Spleen (tissue), 11 donors: ENCODE measurements at regions not wholly inside any gene's neighbourhood (a gene's known extent, or its start where the extent isn't known, plus 50 kb on each side); places are given as distances from the start of the nearest gene placed in this dataset.

Experiments used
- DNase-seq: peaks from one replicate; pipeline ENCODE4 v3.0.0-alpha.2; 2020
- H3K27ac ChIP-seq, 8 donors: fragments of 200-600 bp; sonication (generic) in 7 of 8; 1 replicate in 4 of 8; 2 replicates in 4 of 8; pipeline versions ENCODE4 v1.5.0 to v1.8.0; 2016 to 2021; ENCODE audit warnings: inconsistent platforms in 4 of 8, mild to moderate bottlenecking in 4 of 8, moderate library complexity in 1 of 8
- H3K27me3 ChIP-seq, 7 donors: fragments of 200-600 bp; sonication (generic) in 6 of 7; replicated peaks in 1 of 7; 1 replicate in 4 of 7; 2 replicates in 3 of 7; pipeline versions ENCODE4 v1.5.0 to v1.8.0; 2016 to 2021; ENCODE audit warnings: inconsistent platforms in 3 of 7, mild to moderate bottlenecking in 1 of 7
- H3K36me3 ChIP-seq, 6 donors: fragments of 200-600 bp; sonication (generic) in 5 of 6; 1 replicate in 4 of 6; 2 replicates in 2 of 6; pipeline versions ENCODE4 v1.5.0 to v1.8.0; 2016 to 2021; ENCODE audit warnings: inconsistent platforms in 2 of 6
- H3K4me1 ChIP-seq, 6 donors: fragments of 200-600 bp; sonication (generic) in 5 of 6; 1 replicate in 3 of 6; 2 replicates in 3 of 6; pipeline versions ENCODE4 v1.5.0 to v1.8.0; 2016 to 2021; ENCODE audit warnings: inconsistent platforms in 3 of 6
- H3K4me3 ChIP-seq, 8 donors: fragments of 200-600 bp; sonication (generic) in 7 of 8; 1 replicate in 4 of 8; 2 replicates in 4 of 8; pipeline versions ENCODE4 v1.5.0 to v1.8.0; 2016 to 2021; ENCODE audit warnings: inconsistent platforms in 4 of 8, mild to moderate bottlenecking in 4 of 8, moderate library complexity in 2 of 8
- H3K9me3 ChIP-seq, 8 donors: fragments of 200-600 bp; sonication (generic) in 7 of 8; 1 replicate in 4 of 8; 2 replicates in 4 of 8; pipeline versions ENCODE4 v1.5.0 to v1.8.0; 2016 to 2021; ENCODE audit warnings: inconsistent platforms in 4 of 8
- POLR2A ChIP-seq, 3 donors: fragments of 450-650 bp; IDR thresholded peaks; one replicate each; pipeline ENCODE4 v1.5.1; 2017; ENCODE audit warnings: antibody characterized with exemption in 3 of 3, mild to moderate bottlenecking in 1 of 3
- POLR2AphosphoS5 ChIP-seq, 3 donors: sonication (generic); formaldehyde crosslinking; IDR thresholded peaks; one replicate each; pipeline ENCODE4 v1.5.1; 2017; ENCODE audit warnings: antibody characterized with exemption in 3 of 3
- WGBS, 5 donors: extraction: QIAGEN DNeasy Blood & Tissue Kit in 3 of 5; methylation state at CpG; one replicate each; pipeline versions ENCODE4 v1.1.5 to v1.1.7; 2013 to 2018; 5-methylcytosine and 5-hydroxymethylcytosine counted together
- intact Hi-C: fragments of 100-400 bp; cut with DNase I; formaldehyde crosslinking; loops from one replicate; pipeline ENCODE4 v1.15.0; 2023; ENCODE audit warnings: low total_unique reads
- TF ChIP-seq, protein P1 (sequence below), 11 experiments: fragments of 200-600 bp in 7 of 11; fragments of 450-650 bp in 4 of 11; sonication (generic) in 4 of 11; IDR thresholded peaks in 8 of 11; conservative IDR thresholded peaks in 3 of 11; 1 replicate in 7 of 11; 2 replicates in 4 of 11; pipeline versions ENCODE4 v1.4.0 to v1.8.0; 2016 to 2021; ENCODE audit warnings: antibody characterized with exemption in 11 of 11, inconsistent platforms in 4 of 11, mild to moderate bottlenecking in 1 of 11
- donor health status: healthy with polysubstance abuse.
- donor health status: DM: no; HTN: no; CAD: no; lungs with moderate emphysema.
- donor health status: DM: no; HTN: no; CAD: no.
- donor health status: Bipolar disorder and iron deficiency.
- donor health status: healthy.
- donor health status: DM: no; HTN: no; CAD: no.
- donor health status: DM: yes; HTN: yes; CAD: no.

DNA sequence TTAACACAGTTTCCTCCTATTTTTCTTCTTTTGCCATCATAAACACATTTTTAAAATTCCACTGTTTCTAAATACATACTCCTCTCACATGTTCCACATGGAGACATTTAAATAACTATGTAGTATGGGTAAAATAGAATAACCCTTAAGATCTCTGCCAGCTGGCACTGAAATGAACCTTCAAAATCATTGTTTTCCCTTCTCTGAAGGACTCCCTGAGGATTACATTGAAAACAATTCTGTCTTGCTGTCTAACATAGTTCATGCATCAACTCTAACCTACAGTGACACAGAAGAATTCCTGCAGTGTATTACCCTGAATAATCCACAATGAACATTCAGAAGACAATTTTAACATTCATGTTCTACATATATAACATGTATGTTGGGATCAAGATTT lies 1361.8 kb upstream of the CITED2 start:
- Histone ChIP-seq H3K36me3 (no peaks in the 10 kb centered on the region), H3K9me3 (no peaks in the 10 kb centered on the region), H3K4me3 (no peak overlapping the region), H3K4me1 (no peaks in the 10 kb centered on the region), H3K27me3 (no peaks in the 10 kb centered on the region), H3K27ac (no peak overlapping the region)
- DNase-seq, result no peak
- intact Hi-C loops, result no loop called here
- TF ChIP-seq, protein P1, sequence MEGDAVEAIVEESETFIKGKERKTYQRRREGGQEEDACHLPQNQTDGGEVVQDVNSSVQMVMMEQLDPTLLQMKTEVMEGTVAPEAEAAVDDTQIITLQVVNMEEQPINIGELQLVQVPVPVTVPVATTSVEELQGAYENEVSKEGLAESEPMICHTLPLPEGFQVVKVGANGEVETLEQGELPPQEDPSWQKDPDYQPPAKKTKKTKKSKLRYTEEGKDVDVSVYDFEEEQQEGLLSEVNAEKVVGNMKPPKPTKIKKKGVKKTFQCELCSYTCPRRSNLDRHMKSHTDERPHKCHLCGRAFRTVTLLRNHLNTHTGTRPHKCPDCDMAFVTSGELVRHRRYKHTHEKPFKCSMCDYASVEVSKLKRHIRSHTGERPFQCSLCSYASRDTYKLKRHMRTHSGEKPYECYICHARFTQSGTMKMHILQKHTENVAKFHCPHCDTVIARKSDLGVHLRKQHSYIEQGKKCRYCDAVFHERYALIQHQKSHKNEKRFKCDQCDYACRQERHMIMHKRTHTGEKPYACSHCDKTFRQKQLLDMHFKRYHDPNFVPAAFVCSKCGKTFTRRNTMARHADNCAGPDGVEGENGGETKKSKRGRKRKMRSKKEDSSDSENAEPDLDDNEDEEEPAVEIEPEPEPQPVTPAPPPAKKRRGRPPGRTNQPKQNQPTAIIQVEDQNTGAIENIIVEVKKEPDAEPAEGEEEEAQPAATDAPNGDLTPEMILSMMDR (IDR thresholded peaks at IDR 0.05 in 8 of 11, conservative IDR thresholded peaks at IDR 0.05 in 3 of 11), result no peak

DNA sequence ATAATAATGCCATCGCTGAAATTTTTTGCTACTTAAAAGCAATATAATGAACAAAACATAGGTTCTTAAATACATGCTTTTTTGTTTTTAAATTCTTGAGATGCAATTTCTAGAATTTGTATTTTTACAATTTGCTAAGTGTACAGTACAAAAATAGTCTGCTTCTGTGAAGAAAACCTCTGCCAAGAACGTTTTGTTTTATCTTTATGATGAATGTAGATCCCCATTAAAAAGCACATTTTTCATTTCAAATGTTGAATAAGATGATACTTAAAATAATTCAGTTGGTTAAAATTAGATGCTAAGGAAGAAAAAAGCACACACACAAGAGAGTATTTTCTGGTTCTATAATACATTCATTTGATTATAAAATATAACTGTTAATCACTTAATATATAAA lies 1358.5 kb upstream of the CITED2 start:
- intact Hi-C loops, result no loop called here
- Histone ChIP-seq H3K9me3 (no peaks in the 10 kb centered on the region), H3K27ac (no peak overlapping the region), H3K4me1 (no peaks in the 10 kb centered on the region), H3K27me3 (no peaks in the 10 kb centered on the region), H3K4me3 (no peak overlapping the region), H3K36me3 (no peaks in the 10 kb centered on the region)
- WGBS, 5 donors, result 63 to 74% (median 66%) methylated on average over 2 of the region's 2 CpGs
- TF ChIP-seq POLR2A (IDR thresholded peaks at IDR 0.05), result no peak
- TF ChIP-seq, protein P1 (IDR thresholded peaks at IDR 0.05 in 8 of 11, conservative IDR thresholded peaks at IDR 0.05 in 3 of 11), result no peak
- TF ChIP-seq POLR2AphosphoS5 (IDR thresholded peaks at IDR 0.05), result no peak
- DNase-seq, result no peak

DNA sequence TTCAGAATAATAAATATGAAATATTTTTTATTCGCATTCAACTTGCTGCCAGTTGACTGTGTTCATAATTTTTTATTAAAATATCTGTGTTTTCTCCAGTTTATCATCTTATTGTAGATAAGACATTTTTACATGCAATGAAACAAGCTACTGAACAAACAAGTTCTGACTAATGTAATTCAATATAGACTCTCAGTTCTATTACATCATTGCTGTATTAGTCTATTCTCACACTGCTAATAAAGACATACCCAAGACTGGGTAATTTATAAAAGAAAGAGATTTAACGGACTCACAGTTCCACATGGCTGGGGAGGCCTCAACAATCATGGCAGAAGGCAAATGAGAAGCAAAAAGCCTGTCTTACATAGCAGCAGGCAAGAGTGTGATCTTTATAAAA lies 1357.7 kb upstream of the CITED2 start:
- Histone ChIP-seq H3K4me3 (no peak overlapping the region), H3K27ac (no peak overlapping the region), H3K27me3 (no peaks in the 10 kb centered on the region), H3K36me3 (no peaks in the 10 kb centered on the region), H3K4me1 (no peaks in the 10 kb centered on the region), H3K9me3 (no peaks in the 10 kb centered on the region)
- intact Hi-C loops, result no loop called here
- WGBS, 5 donors, result 88 to 94% (median 92%) methylated on average over 2 of the region's 2 CpGs
- DNase-seq, result no peak
- TF ChIP-seq, protein P1 (IDR thresholded peaks at IDR 0.05 in 8 of 11, conservative IDR thresholded peaks at IDR 0.05 in 3 of 11), result no peak
- no peak for TF ChIP-seq POLR2A (IDR thresholded peaks at IDR 0.05)
- no peak for TF ChIP-seq POLR2AphosphoS5 (IDR thresholded peaks at IDR 0.05)

DNA sequence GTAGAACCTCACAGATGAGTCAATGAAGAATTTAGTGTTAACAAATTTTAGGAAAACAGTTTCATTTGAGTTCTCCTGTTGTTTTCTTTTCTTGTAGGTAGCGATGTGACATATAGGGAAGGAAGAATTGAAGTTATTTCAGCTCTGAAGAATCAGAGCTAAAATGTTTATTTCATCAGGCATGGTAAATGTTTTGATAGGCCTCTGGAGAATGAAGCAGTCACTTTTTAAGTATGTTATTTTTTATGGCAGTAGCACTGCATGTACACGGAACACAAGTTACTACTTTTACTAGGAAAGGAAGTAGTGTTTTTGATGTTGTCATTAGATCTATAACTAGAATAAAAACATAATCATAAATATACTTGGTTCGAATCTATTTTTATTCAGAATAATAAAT lies 1357.3 kb upstream of the CITED2 start:
- intact Hi-C loops, result no loop called here
- TF ChIP-seq POLR2AphosphoS5 (IDR thresholded peaks at IDR 0.05), result no peak
- no peak for TF ChIP-seq POLR2A (IDR thresholded peaks at IDR 0.05)
- TF ChIP-seq, protein P1 (IDR thresholded peaks at IDR 0.05 in 8 of 11, conservative IDR thresholded peaks at IDR 0.05 in 3 of 11), result no peak
- H3K27me3 ChIP-seq, result no peaks in the 10 kb centered on the region
- WGBS, 5 donors, result 81 to 91% (median 89%) methylated on average over 3 of the region's 3 CpGs
- H3K27ac ChIP-seq, result no peak overlapping the region
- no peaks in the 10 kb centered on the region for H3K36me3 ChIP-seq
- no peaks in the 10 kb centered on the region for H3K4me1 ChIP-seq
- no peaks in the 10 kb centered on the region for H3K9me3 ChIP-seq
- H3K4me3 ChIP-seq, result no peak overlapping the region
- DNase-seq, result no peak
